ENCODE measurements at regions not wholly inside any gene's neighbourhood (a gene's known extent, or its start where the extent isn't known, plus 50 kb on each side); places are given as distances from the start of the nearest gene placed in this dataset.
"Not testable (repeated sequence)": the region's sequence is repeated elsewhere in the genome, so short reads cannot be mapped to it uniquely, and the experiment has no call there.

- not testable (repeated sequence) for DNase-seq
Observed at GRCh38 chr22:23459645-23460516, 120.2 kb downstream of the IGLL1 start.

DNA sequence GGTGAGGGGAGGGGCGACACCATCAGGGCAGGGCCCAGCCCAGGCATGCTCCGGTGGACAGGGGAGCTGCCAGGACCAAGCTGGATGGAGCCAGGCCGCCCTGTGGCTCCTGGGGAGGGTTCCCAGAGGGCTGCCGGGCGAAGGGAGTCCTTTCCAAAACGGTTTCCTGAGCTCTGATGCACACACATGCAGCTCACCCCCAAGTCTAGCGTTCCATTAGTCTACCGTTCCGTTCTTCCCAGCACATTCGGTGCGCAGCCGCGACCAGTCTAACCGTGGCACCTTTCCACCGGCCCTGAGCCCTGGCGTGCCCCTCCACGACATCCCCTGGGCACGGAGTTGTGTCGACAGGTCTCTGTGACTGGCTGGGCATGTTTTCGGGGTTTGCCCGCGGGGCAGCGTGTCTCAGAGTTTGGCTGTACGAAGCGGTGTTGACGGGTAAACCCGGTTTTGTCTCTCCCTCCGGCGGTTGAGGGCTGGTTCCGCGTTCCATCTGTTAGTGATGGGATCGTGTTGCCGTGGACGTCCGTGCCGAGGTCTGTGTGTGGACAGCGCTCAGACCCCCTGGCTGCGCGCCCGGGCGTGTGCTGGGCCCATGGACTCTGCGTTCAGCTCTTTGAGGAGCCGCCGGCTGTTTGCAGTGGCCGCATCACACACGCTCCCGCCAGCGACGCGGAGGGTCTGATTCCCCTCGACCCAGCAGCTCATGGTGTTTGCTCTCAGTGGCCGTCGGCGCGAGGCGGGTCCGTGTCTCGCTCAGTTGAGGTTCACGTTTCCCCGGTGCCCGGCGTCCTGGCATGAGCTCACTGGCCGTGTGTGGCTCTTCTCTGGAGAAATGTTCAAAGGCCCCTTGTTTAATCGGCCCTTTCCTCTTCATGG lies 121.2 kb downstream of the IGLL1 start:
- DNase-seq, result no peak

GRCh38 chr22:23457380-23457985 lies 122.6 kb downstream of the IGLL1 start:
- DNase-seq, result no peak

GRCh38 chr22:23456666-23457379 lies 123.3 kb downstream of the IGLL1 start:
- DNase-seq, result not testable (repeated sequence)

DNA sequence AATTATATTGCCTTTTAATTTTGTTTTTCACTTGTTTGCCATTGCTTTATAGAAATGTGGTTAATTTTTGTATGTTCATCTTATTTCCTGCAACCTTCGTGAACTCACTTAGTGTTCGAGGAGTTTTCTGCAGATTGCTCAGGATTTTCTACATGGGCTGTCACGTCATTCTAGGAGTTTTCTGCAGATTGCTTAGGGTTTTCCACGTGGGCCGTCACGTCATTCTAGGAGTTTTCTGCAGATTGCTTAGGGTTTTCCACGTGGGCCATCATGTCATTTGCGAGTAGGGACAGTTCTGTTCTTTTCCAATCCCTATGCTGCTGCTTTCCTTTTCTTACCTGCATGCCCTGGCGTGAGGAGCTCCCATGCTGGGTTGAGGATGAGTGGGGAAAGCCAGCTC lies 125.7 kb downstream of the IGLL1 start:
- DNase-seq, result not testable (repeated sequence)

DNA sequence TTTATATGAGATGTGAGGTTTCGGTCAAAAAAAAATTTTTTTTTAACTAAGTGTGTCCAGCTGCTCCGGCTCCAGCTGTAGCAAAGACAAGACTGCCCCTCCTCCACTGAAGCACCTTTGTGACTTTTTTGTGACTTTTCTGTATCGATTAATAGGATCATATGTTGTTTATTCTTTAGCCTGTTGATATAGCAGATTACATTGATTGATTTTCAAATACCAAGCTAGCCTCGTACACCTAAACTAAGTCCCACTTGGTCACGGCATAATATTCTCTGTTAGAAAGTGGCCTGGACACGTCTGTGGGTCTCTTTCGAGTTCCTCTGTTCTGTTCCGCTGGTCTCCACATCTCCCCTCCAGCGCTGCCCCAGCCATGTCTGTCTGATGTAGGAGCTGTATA lies 126.8 kb downstream of the IGLL1 start:
- no peak for DNase-seq

DNA sequence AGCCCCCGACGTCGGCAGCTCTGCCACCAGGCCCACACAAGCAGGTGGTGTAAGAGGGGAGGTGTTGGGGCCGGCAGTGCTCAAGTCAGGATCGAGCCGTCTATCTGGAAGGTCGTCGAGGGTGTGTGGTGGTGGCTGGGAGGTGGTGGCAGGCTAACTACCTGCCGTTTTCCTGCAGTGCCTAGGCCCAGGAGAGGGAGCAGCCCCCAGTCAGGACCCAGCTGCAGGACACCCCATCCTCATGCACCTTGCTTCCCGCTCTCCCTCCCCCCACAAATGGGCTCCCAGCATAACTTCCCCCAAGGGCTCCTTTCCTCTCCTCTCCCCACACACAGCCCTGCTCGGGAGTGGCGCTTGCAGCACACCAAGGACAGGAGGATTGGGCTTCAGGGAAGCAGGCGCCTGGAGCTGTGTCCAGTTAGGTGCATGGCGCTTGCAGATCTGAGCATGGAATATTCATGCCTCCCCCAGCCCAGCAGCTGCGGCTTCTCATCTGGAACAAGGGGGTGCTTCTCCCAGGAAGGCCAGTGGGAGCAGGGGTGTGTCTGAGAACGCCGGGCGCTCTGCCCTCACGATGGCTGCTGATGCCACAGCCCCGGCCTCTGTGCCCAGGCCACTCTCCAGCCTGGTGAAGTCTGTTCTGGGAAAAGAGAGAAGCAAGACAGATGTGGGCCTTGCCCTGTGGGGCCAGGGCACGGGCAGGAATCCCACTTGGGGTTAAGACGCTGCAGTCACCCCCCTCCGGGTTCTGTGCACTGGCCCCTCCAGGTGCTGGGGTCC lies 127.7 kb downstream of the IGLL1 start:
- no peak for DNase-seq

GRCh38 chr22:23451452-23452230 lies 128.4 kb downstream of the IGLL1 start:
- DNase-seq, result not testable (repeated sequence)

DNA sequence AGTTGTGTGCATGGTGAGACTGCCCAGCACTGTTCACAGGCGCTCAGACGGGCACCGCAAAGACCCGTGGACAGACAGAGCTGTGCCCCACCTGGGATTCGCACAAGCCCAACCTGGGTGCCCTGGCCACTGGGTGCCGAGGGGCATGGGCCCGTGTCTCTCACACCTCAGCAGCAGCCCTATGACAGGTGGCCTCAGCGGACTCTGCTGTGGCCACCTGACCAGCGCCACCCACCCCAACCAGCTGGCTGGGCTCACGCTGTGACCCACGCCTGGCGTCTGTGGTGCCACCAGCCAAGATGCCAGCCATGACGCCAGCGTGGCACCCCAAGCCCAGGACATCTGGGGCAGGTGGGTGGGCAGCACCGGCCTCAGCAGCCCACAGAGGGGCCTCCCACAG lies 129.3 kb downstream of the IGLL1 start:
- not testable (repeated sequence) for DNase-seq

- DNase-seq, result no peak
Observed at GRCh38 chr22:23450434-23450795, 129.7 kb downstream of the IGLL1 start.

DNA sequence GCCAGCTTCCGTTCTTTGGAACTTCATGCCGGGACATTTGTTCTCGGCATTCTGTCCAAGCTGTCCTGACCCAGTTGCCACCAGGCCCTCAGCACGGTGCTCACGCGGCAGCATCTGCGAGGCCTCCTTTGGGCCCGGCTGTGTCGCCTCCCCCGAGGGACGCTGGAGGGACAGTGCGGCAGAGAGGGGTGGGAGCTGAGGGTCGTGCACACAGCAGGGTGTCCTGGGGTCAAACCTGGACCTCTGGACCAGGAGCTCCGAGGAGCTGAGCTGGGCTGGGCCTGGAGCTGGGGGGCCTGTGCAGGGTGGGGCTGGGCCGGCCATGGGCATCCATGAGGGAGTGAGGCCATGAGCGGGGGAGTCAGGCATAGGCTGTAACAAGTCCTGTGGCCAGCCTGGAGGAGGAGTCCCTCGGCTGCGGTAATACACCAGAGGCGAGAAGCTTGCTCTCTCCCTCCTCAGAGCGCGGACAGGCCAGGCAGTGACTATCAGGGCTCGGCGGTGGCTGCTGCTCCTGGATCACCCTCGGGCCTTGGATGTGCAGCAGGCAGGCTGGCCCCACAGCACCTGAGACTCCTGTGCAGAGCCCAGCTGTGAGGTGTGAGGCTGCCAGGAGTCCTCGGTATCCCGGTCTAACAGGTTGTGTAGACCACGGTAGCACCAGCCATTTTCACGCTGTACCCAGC lies 130.2 kb downstream of the IGLL1 start:
- not testable (repeated sequence) for DNase-seq

DNA sequence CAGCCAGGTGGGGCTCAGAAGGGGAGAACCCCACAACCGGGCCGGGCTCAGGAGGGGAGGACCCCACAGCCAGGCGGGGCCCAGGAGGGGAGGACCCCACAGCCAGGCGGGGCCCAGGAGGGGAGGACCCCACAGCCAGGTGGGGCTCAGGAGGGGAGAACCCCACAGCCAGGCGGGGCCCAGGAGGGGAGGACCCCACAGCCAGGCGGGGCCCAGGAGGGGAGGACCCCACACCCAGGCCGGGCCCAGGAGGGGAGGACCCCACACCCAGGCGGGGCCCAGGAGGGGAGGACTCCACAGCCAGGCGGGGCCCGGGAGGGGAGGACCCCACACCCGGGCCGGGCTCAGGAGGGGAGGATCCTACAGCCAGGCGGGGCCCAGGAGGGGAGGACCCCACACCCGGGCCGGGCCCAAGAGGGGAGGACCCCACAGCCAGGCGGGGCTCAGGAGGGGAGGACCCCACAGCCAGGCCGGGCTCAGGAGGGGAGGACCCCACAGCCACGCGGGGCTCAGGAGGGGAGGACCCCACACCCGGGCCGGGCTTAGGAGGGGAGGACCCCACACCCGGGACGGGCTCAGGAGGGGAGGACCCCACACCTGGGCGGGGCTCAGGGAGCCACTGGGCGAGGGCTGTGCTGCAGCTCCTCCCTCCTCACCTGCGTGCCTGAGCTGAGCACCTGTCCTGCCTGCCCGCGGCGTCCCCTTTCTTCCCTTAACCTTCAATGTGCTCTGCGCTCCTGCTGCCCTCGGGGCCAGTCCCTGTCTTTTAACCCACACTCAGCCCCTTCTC lies 131.4 kb downstream of the IGLL1 start:
- DNase-seq, result not testable (repeated sequence)

- DNase-seq, result no peak
Observed at GRCh38 chr22:23446796-23447350, 133.2 kb downstream of the IGLL1 start.

- not testable (repeated sequence) for DNase-seq
Observed at GRCh38 chr22:23446194-23446593, 133.9 kb downstream of the IGLL1 start.

GRCh38 chr22:23443905-23444304 lies 136.2 kb downstream of the IGLL1 start:
- not testable (repeated sequence) for DNase-seq

GRCh38 chr22:23439581-23439980 lies 140.5 kb downstream of the IGLL1 start:
- not testable (repeated sequence) for DNase-seq

GRCh38 chr22:23438216-23438615 lies 141.9 kb downstream of the IGLL1 start:
- no peak for DNase-seq

GRCh38 chr22:23437779-23438178 lies 142.3 kb downstream of the IGLL1 start:
- no peak for DNase-seq

DNA sequence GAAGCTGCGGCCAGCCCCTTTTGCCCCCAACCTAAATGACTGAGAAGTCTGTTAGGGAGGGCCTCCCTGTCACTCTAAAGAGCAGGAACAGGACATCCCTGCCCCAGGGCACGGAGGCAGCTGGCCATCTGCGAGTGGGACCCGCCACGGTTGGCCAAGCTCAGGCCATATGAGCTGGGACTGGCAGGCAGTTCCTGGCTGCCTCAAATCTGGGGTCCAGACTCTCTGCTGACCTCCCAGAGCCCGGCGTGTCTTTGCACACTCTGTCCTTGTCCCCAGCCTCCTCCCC lies 143.0 kb downstream of the IGLL1 start:
- DNase-seq, result not testable (repeated sequence)
